HepG2 (cell line): ENCODE measurements at regions not wholly inside any gene's neighbourhood (a gene's known extent, or its start where the extent isn't known, plus 50 kb on each side); places are given as distances from the start of the nearest gene placed in this dataset.
A peak's percentile ranks its signal among the peaks of the same experiment; 100 is the strongest.

Source experiments
- ADNP ChIP-seq: sonication (generic); formaldehyde crosslinking; IDR thresholded peaks from 2 replicates; pipeline ENCODE4 v1.4.0; 2020; ENCODE audit warnings: missing genetic modification reagents
- ELF3 ChIP-seq: IDR thresholded peaks from 2 replicates; pipeline ENCODE4 v1.6.1; 2016; ENCODE audit warnings: missing genetic modification reagents, missing compliant biosample characterization
- EP300 ChIP-seq, 3 experiments: sonication (generic) in 1 of 3; formaldehyde crosslinking in 1 of 3; IDR thresholded peaks; 2 replicates each; pipeline versions ENCODE4 v1.5.1 to v1.6.1; 2011 to 2020; ENCODE audit warnings: low read depth in 2 of 3, low read length in 2 of 3, borderline replicate concordance in 1 of 3, improper control_type of control experiment in 1 of 3, mild to moderate bottlenecking in 1 of 3, missing genetic modification reagents in 1 of 3, moderate library complexity in 1 of 3
- FOXP1 ChIP-seq, 2 experiments: fragments of 450-650 bp in 1 of 2; IDR thresholded peaks; 2 replicates each; pipeline ENCODE4 v1.6.1; 2017 to 2018; ENCODE audit warnings: antibody characterized with exemption in 1 of 2
- MAZ ChIP-seq, 2 experiments: sonication (generic) in 1 of 2; formaldehyde crosslinking in 1 of 2; IDR thresholded peaks; 2 replicates each; pipeline versions ENCODE4 v1.5.0 to v1.6.1; 2012 to 2020; ENCODE audit warnings: low read depth in 2 of 2, mild to moderate bottlenecking in 2 of 2, borderline replicate concordance in 1 of 2, improper control_type of control experiment in 1 of 2, low read length in 1 of 2, missing genetic modification reagents in 1 of 2, moderate library complexity in 1 of 2
- MBD4 ChIP-seq: IDR thresholded peaks from 2 replicates; pipeline ENCODE4 v1.6.1; 2012; ENCODE audit warnings: low read length, inconsistent platforms, borderline replicate concordance
- NCOR1 ChIP-seq: fragments of 200-600 bp; sonication (generic); IDR thresholded peaks from 2 replicates; pipeline ENCODE4 v1.7.0; 2017; ENCODE audit warnings: antibody characterized with exemption, low read length, borderline replicate concordance
- NRL ChIP-seq: sonication (generic); formaldehyde crosslinking; IDR thresholded peaks from 2 replicates; pipeline ENCODE4 v1.5.0; 2020; ENCODE audit warnings: missing genetic modification reagents, mild to moderate bottlenecking, moderate library complexity, borderline replicate concordance
- PLRG1 ChIP-seq: fragments of 450-650 bp; conservative IDR thresholded peaks from 2 replicates; pipeline ENCODE4 v1.6.1; 2016
- SAP130 ChIP-seq: IDR thresholded peaks from 2 replicates; pipeline ENCODE4 v1.6.1; 2016; ENCODE audit warnings: low read depth
- SETDB1 ChIP-seq: sonication (generic); formaldehyde crosslinking; IDR thresholded peaks from 2 replicates; pipeline ENCODE4 v1.5.1; 2020; ENCODE audit warnings: missing genetic modification reagents, mild to moderate bottlenecking, borderline replicate concordance
- ZMYM2 ChIP-seq: sonication (generic); formaldehyde crosslinking; IDR thresholded peaks from 2 replicates; pipeline ENCODE4 v1.8.0; 2022; ENCODE audit warnings: mild to moderate bottlenecking, missing genetic modification reagents
- ZNF350 ChIP-seq: sonication (generic); formaldehyde crosslinking; IDR thresholded peaks from 2 replicates; pipeline ENCODE4 v1.4.0; 2020; ENCODE audit warnings: mild to moderate bottlenecking, low read depth, missing genetic modification reagents, borderline replicate concordance
- ZNF563 ChIP-seq: sonication (generic); formaldehyde crosslinking; IDR thresholded peaks from 2 replicates; pipeline ENCODE4 v1.8.0; 2022; ENCODE audit warnings: mild to moderate bottlenecking, moderate library complexity, missing genetic modification reagents
- ZNF674 ChIP-seq: sonication (generic); formaldehyde crosslinking; IDR thresholded peaks from 2 replicates; pipeline ENCODE4 v1.5.0; 2020; ENCODE audit warnings: low read depth, mild to moderate bottlenecking, missing genetic modification reagents
- ZSCAN12 ChIP-seq: sonication (generic); formaldehyde crosslinking; IDR thresholded peaks from 2 replicates; pipeline ENCODE4 v1.9.0; 2021; ENCODE audit warnings: mild to moderate bottlenecking, missing genetic modification reagents
- TF ChIP-seq, protein P1 (sequence below): conservative IDR thresholded peaks from 2 replicates; pipeline ENCODE4 v1.6.1; 2018; ENCODE audit warnings: missing genetic modification reagents
- TF ChIP-seq, protein P2 (sequence below): sonication (generic); formaldehyde crosslinking; IDR thresholded peaks from 2 replicates; pipeline ENCODE4 v1.5.0; 2020; ENCODE audit warnings: mild to moderate bottlenecking, missing genetic modification reagents
- TF ChIP-seq, protein P3 (sequence below): sonication (generic); formaldehyde crosslinking; IDR thresholded peaks from 2 replicates; pipeline ENCODE4 v1.5.0; 2020; ENCODE audit warnings: missing genetic modification reagents, mild to moderate bottlenecking, borderline replicate concordance
- TF ChIP-seq, protein P4 (sequence below): sonication (generic); formaldehyde crosslinking; IDR thresholded peaks from 2 replicates; pipeline ENCODE4 v1.4.0; 2020; ENCODE audit warnings: missing genetic modification reagents
- TF ChIP-seq, protein P5 (sequence below): sonication (generic); formaldehyde crosslinking; IDR thresholded peaks from 2 replicates; pipeline ENCODE4 v1.5.1; 2020; ENCODE audit warnings: missing genetic modification reagents, mild to moderate bottlenecking, borderline replicate concordance

DNA sequence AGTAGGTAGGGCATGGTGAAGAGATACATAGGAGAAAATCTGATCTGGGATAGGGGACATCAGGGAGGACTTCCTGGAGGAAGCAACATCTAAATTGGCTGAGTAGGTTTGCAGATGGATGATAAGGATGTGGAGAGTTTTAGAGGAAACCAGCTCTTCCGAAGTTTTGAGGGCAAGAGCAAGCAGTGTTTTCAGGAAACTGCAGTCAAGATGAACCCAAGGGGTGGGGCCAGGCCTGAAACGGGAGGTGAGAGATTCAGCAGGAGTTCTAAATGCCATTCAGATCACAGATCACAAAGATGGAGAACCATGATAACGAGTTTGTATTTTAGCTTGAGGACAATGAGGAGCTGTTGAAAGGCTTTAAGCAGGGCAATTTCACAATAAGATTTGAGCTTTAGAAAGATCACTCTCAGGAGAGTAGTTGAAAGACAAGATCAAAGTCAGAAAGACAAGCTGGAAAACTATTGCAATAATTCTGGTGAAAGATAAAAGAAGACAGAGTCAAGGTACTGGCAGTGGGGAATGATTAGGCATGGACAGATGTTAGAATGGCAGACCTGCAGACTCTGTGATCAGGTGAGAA, 70.1 kb upstream of the PLXNC1 start (continued):
- TF ChIP-seq EP300 (IDR thresholded peaks at IDR 0.05; ENCODE audit: low read depth in 2 of 2, low read length in 2 of 2) (peak in 1 of 2 experiments; percentile 89; a peak in 2 of 4 replicates), EP300 (CRISPR knock-in tag; IDR thresholded peaks at IDR 0.05; ENCODE audit: borderline replicate concordance) (peak; percentile 46; the same call in 1 of the 2 replicates), SETDB1 (CRISPR knock-in tag) (no peak), ADNP (0 out of 2 replicates have a peak, but pooled peaks have one; percentile 21), SAP130 (CRISPR knock-in tag) (peak; percentile 20; the same call in 1 of the 2 replicates), ZNF563 (no peak), ZMYM2 (no peak), ELF3 (CRISPR knock-in tag) (0 out of 2 replicates have a peak, but pooled peaks have one; percentile 22), NCOR1 (0 out of 2 replicates have a peak, but pooled peaks have one; percentile 42), FOXP1 (IDR thresholded peaks at IDR 0.05) (no peak), FOXP1 (CRISPR knock-in tag; IDR thresholded peaks at IDR 0.05) (no peak), ZNF674 (CRISPR knock-in tag) (no peak), ZNF350 (no peak), PLRG1 (no peak), ZSCAN12 (CRISPR knock-in tag) (no peak), NRL (CRISPR knock-in tag) (no peak), MAZ (IDR thresholded peaks at IDR 0.05; ENCODE audit: borderline replicate concordance, low read depth, low read length) (no peak), MAZ (CRISPR knock-in tag; IDR thresholded peaks at IDR 0.05; ENCODE audit: low read depth) (no peak), MBD4 (no peak)
- TF ChIP-seq, protein P1, sequence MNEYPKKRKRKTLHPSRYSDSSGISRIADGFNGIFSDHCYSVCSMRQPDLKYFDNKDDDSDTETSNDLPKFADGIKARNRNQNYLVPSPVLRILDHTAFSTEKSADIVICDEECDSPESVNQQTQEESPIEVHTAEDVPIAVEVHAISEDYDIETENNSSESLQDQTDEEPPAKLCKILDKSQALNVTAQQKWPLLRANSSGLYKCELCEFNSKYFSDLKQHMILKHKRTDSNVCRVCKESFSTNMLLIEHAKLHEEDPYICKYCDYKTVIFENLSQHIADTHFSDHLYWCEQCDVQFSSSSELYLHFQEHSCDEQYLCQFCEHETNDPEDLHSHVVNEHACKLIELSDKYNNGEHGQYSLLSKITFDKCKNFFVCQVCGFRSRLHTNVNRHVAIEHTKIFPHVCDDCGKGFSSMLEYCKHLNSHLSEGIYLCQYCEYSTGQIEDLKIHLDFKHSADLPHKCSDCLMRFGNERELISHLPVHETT (CRISPR knock-in tag): no peak
- TF ChIP-seq, protein P2, sequence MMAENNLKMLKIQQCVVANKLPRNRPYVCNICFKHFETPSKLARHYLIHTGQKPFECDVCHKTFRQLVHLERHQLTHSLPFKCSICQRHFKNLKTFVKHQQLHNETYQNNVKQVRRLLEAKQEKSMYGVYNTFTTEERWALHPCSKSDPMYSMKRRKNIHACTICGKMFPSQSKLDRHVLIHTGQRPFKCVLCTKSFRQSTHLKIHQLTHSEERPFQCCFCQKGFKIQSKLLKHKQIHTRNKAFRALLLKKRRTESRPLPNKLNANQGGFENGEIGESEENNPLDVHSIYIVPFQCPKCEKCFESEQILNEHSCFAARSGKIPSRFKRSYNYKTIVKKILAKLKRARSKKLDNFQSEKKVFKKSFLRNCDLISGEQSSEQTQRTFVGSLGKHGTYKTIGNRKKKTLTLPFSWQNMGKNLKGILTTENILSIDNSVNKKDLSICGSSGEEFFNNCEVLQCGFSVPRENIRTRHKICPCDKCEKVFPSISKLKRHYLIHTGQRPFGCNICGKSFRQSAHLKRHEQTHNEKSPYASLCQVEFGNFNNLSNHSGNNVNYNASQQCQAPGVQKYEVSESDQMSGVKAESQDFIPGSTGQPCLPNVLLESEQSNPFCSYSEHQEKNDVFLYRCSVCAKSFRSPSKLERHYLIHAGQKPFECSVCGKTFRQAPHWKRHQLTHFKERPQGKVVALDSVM (CRISPR knock-in tag): no peak
- TF ChIP-seq, protein P3, sequence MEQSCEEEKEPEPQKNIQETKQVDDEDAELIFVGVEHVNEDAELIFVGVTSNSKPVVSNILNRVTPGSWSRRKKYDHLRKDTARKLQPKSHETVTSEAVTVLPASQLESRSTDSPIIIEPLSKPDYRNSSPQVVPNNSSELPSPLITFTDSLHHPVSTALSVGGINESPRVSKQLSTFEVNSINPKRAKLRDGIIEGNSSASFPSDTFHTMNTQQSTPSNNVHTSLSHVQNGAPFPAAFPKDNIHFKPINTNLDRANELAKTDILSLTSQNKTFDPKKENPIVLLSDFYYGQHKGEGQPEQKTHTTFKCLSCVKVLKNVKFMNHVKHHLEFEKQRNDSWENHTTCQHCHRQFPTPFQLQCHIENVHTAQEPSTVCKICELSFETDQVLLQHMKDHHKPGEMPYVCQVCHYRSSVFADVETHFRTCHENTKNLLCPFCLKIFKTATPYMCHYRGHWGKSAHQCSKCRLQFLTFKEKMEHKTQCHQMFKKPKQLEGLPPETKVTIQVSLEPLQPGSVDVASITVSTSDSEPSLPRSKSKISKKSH (CRISPR knock-in tag): no peak
- TF ChIP-seq, protein P4, sequence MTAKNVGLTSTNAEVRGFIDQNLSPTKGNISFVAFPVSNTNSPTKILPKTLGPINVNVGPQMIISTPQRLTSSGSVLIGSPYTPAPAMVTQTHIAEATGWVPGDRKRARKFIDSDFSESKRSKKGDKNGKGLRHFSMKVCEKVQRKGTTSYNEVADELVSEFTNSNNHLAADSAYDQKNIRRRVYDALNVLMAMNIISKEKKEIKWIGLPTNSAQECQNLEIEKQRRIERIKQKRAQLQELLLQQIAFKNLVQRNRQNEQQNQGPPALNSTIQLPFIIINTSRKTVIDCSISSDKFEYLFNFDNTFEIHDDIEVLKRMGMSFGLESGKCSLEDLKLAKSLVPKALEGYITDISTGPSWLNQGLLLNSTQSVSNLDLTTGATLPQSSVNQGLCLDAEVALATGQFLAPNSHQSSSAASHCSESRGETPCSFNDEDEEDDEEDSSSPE (CRISPR knock-in tag): no peak
- TF ChIP-seq, protein P5, sequence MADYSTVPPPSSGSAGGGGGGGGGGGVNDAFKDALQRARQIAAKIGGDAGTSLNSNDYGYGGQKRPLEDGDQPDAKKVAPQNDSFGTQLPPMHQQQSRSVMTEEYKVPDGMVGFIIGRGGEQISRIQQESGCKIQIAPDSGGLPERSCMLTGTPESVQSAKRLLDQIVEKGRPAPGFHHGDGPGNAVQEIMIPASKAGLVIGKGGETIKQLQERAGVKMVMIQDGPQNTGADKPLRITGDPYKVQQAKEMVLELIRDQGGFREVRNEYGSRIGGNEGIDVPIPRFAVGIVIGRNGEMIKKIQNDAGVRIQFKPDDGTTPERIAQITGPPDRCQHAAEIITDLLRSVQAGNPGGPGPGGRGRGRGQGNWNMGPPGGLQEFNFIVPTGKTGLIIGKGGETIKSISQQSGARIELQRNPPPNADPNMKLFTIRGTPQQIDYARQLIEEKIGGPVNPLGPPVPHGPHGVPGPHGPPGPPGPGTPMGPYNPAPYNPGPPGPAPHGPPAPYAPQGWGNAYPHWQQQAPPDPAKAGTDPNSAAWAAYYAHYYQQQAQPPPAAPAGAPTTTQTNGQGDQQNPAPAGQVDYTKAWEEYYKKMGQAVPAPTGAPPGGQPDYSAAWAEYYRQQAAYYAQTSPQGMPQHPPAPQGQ (CRISPR knock-in tag): no peak
